SK-N-MC (cell line): ENCODE measurements at regions not wholly inside any gene's neighbourhood (a gene's known extent, or its start where the extent isn't known, plus 50 kb on each side); places are given as distances from the start of the nearest gene placed in this dataset.

ENCODE experiments used
- DNase-seq: peaks from one replicate; pipeline ENCODE4 v3.0.0-alpha.2; 2011; ENCODE audit warnings: low read depth, low spot score
- H3K27ac ChIP-seq: fragments of 200-600 bp; sonication (generic); 2 replicates; pipeline ENCODE4 v1.5.1; 2016; ENCODE audit warnings: mixed run types
- H3K36me3 ChIP-seq: fragments of 200-600 bp; sonication (generic); 2 replicates; pipeline ENCODE4 v1.6.1; 2017; ENCODE audit warnings: antibody characterized with exemption, low read length, mixed read lengths; ENCODE audit not compliant: insufficient read depth
- H3K4me3 ChIP-seq: fragments of 200-600 bp; sonication (generic); 2 replicates; pipeline ENCODE4 v1.5.1; 2016
- H3K9ac ChIP-seq: fragments of 200-600 bp; sonication (generic); 2 replicates; pipeline ENCODE4 v1.8.0; 2017; ENCODE audit warnings: mixed run types, mixed read lengths; ENCODE audit not compliant: insufficient read length
- H3K9me3 ChIP-seq: fragments of 200-600 bp; sonication (generic); 2 replicates; pipeline ENCODE4 v1.6.1; 2017; ENCODE audit warnings: low read depth, mild to moderate bottlenecking, antibody characterized with exemption, low read length, moderate library complexity, mixed read lengths
- EZH2 ChIP-seq: fragments of 200-600 bp; sonication (generic); IDR thresholded peaks from one replicate; pipeline ENCODE4 v1.6.1; 2017; ENCODE audit warnings: antibody characterized with exemption
- FOXP2 ChIP-seq: optimal IDR thresholded peaks from 2 replicates; pipeline ENCODE3; 2011; ENCODE audit warnings: mild to moderate bottlenecking, moderate library complexity; ENCODE audit not compliant: insufficient read depth; ENCODE audit errors: extremely low read length, control extremely low read depth
- POLR2AphosphoS5 ChIP-seq: IDR thresholded peaks from 2 replicates; pipeline ENCODE4 v1.6.1; 2012; ENCODE audit warnings: mild to moderate bottlenecking, low read depth, low read length, borderline replicate concordance

DNA sequence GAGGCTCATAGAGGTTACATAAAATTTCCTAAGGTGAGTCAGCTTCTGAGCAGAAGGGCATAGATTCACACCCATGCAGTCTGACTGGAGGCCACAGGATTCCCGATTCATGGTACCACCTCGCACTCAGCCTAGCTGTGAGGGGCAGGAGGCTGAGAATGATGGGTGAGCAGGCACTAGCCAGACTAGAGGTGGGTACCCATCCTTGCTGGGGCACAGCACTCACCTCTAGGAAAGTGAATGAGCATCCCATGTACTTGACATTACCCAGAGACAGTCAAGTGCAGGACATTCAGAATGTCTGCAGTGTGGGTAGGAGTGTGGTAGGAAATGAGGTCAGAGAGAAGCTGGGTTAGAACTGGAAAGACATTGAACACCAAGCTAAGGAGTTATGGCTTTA is 255.5 kb downstream of the CDK5RAP2 start:
- Histone ChIP-seq H3K36me3 (no peaks in the 10 kb centered on the region), H3K9ac (no peak overlapping the region), H3K4me3 (no peak overlapping the region), H3K9me3 (no peaks in the 10 kb centered on the region), H3K27ac (no peak overlapping the region)
- TF ChIP-seq FOXP2 = no peak
- no peak for TF ChIP-seq POLR2AphosphoS5
- TF ChIP-seq EZH2 = no peak
- no peak for DNase-seq

DNA sequence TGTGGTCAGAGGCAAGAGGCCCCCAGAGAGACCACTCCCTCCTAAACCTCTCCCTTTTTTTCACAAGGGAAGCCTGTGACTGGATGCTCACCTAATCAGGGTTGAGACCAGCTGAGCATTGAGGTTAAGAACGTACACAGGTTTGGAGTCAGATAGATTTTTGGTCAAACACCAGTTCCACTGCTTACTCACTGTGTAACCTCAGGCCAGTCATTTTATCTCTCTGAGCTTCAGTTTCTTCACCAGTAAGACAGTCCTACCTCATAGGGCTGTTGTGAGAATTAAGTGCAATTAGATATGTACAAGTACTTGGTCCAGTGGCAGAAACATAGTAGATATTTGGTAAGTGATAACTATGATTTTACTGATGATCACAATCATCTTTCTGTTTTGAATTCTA is 256.8 kb downstream of the CDK5RAP2 start:
- H3K9me3 ChIP-seq = no peaks in the 10 kb centered on the region
- no peak for DNase-seq
- no peak for TF ChIP-seq EZH2
- no peak for TF ChIP-seq POLR2AphosphoS5
- no peak for TF ChIP-seq FOXP2
- H3K27ac ChIP-seq = no peak overlapping the region
- H3K9ac ChIP-seq = no peak overlapping the region
- H3K36me3 ChIP-seq = no peaks in the 10 kb centered on the region
- H3K4me3 ChIP-seq = no peak overlapping the region

DNA sequence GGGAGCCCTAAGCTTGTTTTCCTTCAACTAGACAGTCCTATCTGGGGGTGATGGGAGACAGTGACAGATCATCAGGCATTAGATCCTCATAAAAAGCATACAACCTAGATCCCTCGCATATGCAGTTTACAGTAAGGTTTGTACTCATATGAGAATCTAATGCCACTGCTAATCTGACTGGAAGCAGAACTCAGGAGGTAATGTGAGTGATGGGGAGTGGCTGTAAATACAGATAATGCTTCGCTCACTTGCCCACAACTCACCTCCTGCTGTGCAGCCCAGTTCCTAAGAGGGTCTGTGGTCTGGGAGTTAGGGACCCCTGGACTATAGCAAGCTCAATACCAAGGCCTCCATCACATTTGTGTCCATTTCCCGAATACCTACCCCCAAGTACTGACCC is 260.5 kb downstream of the CDK5RAP2 start:
- H3K9ac ChIP-seq = no peak overlapping the region
- H3K9me3 ChIP-seq = no peaks in the 10 kb centered on the region
- H3K4me3 ChIP-seq = no peak overlapping the region
- no peak for DNase-seq
- TF ChIP-seq POLR2AphosphoS5 = no peak
- no peak for TF ChIP-seq EZH2
- no peak for TF ChIP-seq FOXP2
- no peak overlapping the region for H3K27ac ChIP-seq
- no peaks in the 10 kb centered on the region for H3K36me3 ChIP-seq

DNA sequence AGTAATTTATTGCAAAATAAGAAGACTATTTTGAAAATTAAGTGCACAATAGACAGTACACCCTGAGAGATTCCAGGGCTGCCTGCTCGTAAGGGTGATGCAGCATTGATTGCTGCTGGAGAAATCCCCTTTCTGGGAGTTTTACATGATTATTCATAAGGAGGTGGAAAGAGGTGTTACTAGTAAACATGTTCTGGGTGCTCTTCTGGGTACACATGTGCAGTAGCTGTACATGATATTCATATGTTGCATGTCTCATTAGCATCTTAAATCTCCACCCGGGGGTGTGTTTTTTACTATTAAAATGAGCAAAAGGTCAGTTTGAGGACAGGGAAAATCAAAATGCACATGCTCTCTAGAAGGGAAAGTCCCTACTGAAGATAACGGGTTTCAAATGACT is 264.8 kb downstream of the CDK5RAP2 start:
- no peak overlapping the region for H3K27ac ChIP-seq
- TF ChIP-seq FOXP2 = no peak
- TF ChIP-seq POLR2AphosphoS5 = no peak
- TF ChIP-seq EZH2 = no peak
- DNase-seq = no peak

DNA sequence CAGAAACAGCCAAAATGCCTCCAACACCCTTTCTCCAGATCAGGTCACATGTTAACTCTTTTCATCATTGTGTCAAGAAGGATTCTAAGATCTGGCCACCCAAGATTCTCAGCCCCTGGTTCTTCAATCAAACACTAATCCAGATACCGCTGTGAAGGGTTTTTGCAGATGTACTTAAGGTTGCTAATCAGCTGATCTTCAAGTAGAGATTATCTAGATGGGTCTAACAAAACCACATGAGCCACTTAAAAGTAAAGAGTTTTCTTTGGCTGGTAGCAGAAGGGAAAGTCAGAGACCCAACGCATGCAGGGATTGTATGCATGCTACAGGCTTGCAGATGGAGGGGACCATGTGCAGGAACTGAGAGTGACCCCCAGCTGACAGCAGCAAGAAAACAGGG is 267.9 kb downstream of the CDK5RAP2 start:
- TF ChIP-seq POLR2AphosphoS5 (no peak), FOXP2 (no peak), EZH2 (no peak)
- H3K9ac ChIP-seq = no peak overlapping the region

More for the DNA sequence above, 264.8 kb downstream of the CDK5RAP2 start:
- Histone ChIP-seq H3K4me3 (no peak overlapping the region), H3K9ac (no peak overlapping the region), H3K36me3 (no peaks in the 10 kb centered on the region), H3K9me3 (peaks cover 6% of the 10 kb centered on the region; the same call in 1 of the 2 replicates)

DNA sequence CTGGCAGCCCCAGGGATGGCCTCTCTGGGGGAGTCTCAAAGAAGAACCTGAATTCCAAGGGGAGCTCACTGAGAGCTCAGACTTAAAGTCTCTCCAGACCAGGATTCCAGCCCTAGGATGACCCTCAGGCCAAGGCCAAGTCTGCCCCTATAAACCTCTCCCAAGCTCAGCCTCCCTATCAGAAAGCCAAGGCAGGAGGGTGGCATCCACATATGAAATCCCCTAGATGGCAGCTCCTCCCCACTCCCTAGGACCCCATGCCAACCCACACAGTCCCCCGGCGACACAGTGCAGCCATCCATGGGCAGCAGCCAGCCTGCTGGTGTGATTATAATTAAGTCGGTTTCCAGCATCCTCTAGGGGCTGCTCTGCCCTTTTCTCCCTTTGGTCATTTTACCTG is 269.9 kb downstream of the CDK5RAP2 start:
- peaks cover 6% of the 10 kb centered on the region; the same call in 1 of the 2 replicates for H3K9me3 ChIP-seq
- no peak overlapping the region for H3K27ac ChIP-seq
- no peaks in the 10 kb centered on the region for H3K36me3 ChIP-seq
- no peak overlapping the region for H3K4me3 ChIP-seq
- TF ChIP-seq FOXP2 (no peak), EZH2 (no peak)
- no peak for DNase-seq
- no peak overlapping the region for H3K9ac ChIP-seq

More for the DNA sequence above, 267.9 kb downstream of the CDK5RAP2 start:
- H3K36me3 ChIP-seq = no peaks in the 10 kb centered on the region
- H3K27ac ChIP-seq = no peak overlapping the region
- H3K9me3 ChIP-seq = peaks cover 6% of the 10 kb centered on the region; the same call in 1 of the 2 replicates
- H3K4me3 ChIP-seq = no peak overlapping the region
- DNase-seq = no peak

DNA sequence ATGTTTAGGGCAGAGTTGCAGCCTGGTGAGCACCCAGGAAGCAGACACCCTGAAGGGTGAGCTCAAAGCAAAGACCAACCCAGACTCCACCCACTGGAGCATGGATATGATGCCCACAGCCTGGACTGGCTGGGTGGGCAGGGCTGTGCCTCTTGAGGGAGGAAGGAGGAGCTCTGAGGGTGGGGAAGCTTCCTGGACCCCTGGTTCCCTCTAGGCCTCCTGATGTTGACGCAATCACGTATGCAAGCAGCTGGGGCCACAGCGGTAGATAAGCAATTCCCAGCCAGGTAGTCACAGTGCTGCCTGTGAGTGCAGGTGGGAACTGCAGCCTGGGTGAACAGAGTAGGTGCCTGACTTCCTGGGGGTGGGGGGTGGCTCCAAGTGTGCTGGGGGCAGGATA is 271.5 kb downstream of the CDK5RAP2 start:
- H3K4me3 ChIP-seq = no peak overlapping the region
- no peaks in the 10 kb centered on the region for H3K36me3 ChIP-seq
- no peak overlapping the region for H3K27ac ChIP-seq
- TF ChIP-seq POLR2AphosphoS5 (no peak), FOXP2 (no peak), EZH2 (no peak)
- no peak overlapping the region for H3K9ac ChIP-seq
- H3K9me3 ChIP-seq = peaks cover 3% of the 10 kb centered on the region; the same call in 1 of the 2 replicates
- DNase-seq = no peak

DNA sequence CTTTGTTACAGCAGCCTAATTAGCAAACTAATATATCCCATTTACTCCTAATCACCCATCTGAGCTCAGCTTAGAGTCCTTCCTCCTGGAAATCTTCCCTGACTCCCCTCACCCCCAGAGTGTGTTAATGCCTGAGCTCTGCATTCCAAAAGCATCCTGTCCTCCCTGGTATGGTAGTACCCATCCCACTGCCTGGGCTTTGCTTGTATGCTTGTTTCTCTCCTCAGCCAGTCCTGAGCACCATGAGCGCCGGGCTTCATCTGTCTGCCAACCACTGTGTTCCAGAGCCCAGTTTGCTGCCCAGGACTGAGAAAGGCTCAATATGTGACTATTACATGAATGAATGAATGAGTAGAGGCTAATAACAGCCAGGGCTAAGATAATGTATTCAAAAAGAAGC is 272.4 kb downstream of the CDK5RAP2 start:
- no peak for DNase-seq
- Histone ChIP-seq H3K9ac (no peak overlapping the region), H3K36me3 (no peaks in the 10 kb centered on the region), H3K27ac (no peak overlapping the region), H3K9me3 (no peaks in the 10 kb centered on the region), H3K4me3 (no peak overlapping the region)
- TF ChIP-seq EZH2 = no peak
- TF ChIP-seq POLR2AphosphoS5 = no peak
- TF ChIP-seq FOXP2 = no peak

DNA sequence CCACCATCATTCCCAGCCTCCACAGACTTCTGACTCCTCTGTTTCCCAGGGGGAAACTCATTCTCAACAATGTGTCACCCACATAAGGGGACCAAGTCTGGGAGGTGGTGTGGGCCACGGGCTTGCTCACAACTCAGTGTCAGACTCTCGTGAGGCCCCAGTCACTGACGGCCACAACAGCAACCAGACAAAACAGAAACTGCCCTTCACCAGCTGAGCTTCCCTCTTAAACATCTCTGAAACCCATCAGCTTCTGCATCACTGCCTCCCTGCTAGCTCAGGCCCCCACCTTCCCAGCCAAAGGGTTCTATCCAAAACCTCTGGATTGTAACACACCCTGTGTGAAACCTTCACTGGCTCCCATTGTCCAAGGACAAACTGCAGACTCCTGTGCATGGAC is 273.4 kb downstream of the CDK5RAP2 start:
- no peaks in the 10 kb centered on the region for H3K36me3 ChIP-seq
- H3K27ac ChIP-seq = no peak overlapping the region
- DNase-seq = no peak
- no peak overlapping the region for H3K4me3 ChIP-seq
- H3K9ac ChIP-seq = no peak overlapping the region
- H3K9me3 ChIP-seq = no peaks in the 10 kb centered on the region
- TF ChIP-seq POLR2AphosphoS5 (no peak), EZH2 (no peak), FOXP2 (no peak)
